Astrocyte (in vitro differentiated cells and primary cell): ENCODE measurements at regions not wholly inside any gene's neighbourhood (a gene's known extent, or its start where the extent isn't known, plus 50 kb on each side); places are given as distances from the start of the nearest gene placed in this dataset.
A peak's percentile ranks its signal among the peaks of the same experiment; 100 is the strongest.

Experiments
- DNase-seq: peaks from one replicate; pipeline ENCODE4 v3.0.0-alpha.2; 2010; ENCODE audit warnings: low read depth
- FAIRE-seq: peaks from 2 replicates; lab custom pipeline; 2011; peaks lifted over from hg19 to GRCh38; lab: Jason Lieb, UNC
- H2AFZ ChIP-seq: 2 replicates; pipeline ENCODE4 v1.6.0; 2012; ENCODE audit warnings: low read depth, low read length, inconsistent platforms
- H3K27ac ChIP-seq: 2 replicates; pipeline ENCODE4 v1.5.1; 2011; ENCODE audit warnings: low read depth, low read length, inconsistent platforms
- H3K27me3 ChIP-seq: 2 replicates; pipeline ENCODE4 v1.6.0; 2011; ENCODE audit warnings: low read length, inconsistent platforms; ENCODE audit not compliant: insufficient read depth
- H3K36me3 ChIP-seq: 2 replicates; pipeline ENCODE4 v1.5.1; 2011; ENCODE audit warnings: low read length, inconsistent platforms; ENCODE audit not compliant: insufficient read depth
- H3K4me1 ChIP-seq: 2 replicates; pipeline ENCODE4 v1.5.1; 2011; ENCODE audit warnings: low read length, inconsistent platforms; ENCODE audit not compliant: insufficient read depth
- H3K4me2 ChIP-seq: 2 replicates; pipeline ENCODE4 v1.6.0; 2012; ENCODE audit warnings: low read length, inconsistent platforms
- H3K4me3 ChIP-seq: 2 replicates; pipeline ENCODE4 v1.5.1; 2011; ENCODE audit warnings: low read depth, mild to moderate bottlenecking, low read length, inconsistent platforms; ENCODE audit not compliant: insufficient read depth
- H3K79me2 ChIP-seq: 2 replicates; pipeline ENCODE4 v1.6.0; 2012; ENCODE audit warnings: mild to moderate bottlenecking, low read length, inconsistent platforms; ENCODE audit not compliant: insufficient read depth
- H3K9ac ChIP-seq: 2 replicates; pipeline ENCODE4 v1.6.0; 2012; ENCODE audit warnings: mild to moderate bottlenecking, low read length, inconsistent platforms
- H3K9me3 ChIP-seq: 2 replicates; pipeline ENCODE4 v1.5.1; 2012; ENCODE audit warnings: low read depth, mild to moderate bottlenecking, low read length, inconsistent platforms; ENCODE audit not compliant: insufficient read depth
- H4K20me1 ChIP-seq: 2 replicates; pipeline ENCODE4 v1.6.0; 2012; ENCODE audit warnings: low read length, inconsistent platforms; ENCODE audit not compliant: insufficient read depth
- H3K27ac Mint-ChIP-seq: one replicate; pipeline ENCODE4 v1.8.0; 2021; ENCODE audit warnings: mild to moderate bottlenecking, mixed read lengths; ENCODE audit not compliant: unreplicated experiment
- H3K27me3 Mint-ChIP-seq: one replicate; pipeline ENCODE4 v1.8.0; 2021; ENCODE audit warnings: low read depth, mixed read lengths; ENCODE audit not compliant: unreplicated experiment
- H3K36me3 Mint-ChIP-seq: one replicate; pipeline ENCODE4 v1.8.0; 2021; ENCODE audit warnings: low read depth, mixed read lengths; ENCODE audit not compliant: unreplicated experiment
- H3K4me1 Mint-ChIP-seq: one replicate; pipeline ENCODE4 v1.8.0; 2021; ENCODE audit warnings: low read depth, mixed read lengths; ENCODE audit not compliant: unreplicated experiment
- H3K4me3 Mint-ChIP-seq: one replicate; pipeline ENCODE4 v1.8.0; 2021; ENCODE audit warnings: mild to moderate bottlenecking, moderate library complexity, mixed read lengths; ENCODE audit not compliant: unreplicated experiment
- H3K9me3 Mint-ChIP-seq: one replicate; pipeline ENCODE4 v1.8.0; 2021; ENCODE audit warnings: mild to moderate bottlenecking, mixed read lengths; ENCODE audit not compliant: unreplicated experiment
- EZH2 ChIP-seq: IDR thresholded peaks from 2 replicates; pipeline ENCODE4 v1.6.1; 2012; ENCODE audit warnings: mild to moderate bottlenecking, low read length, inconsistent platforms; ENCODE audit not compliant: insufficient read depth
- TF ChIP-seq, protein P1 (sequence below): IDR thresholded peaks from 2 replicates; pipeline ENCODE4 v1.5.1; 2011; ENCODE audit warnings: low read depth, mild to moderate bottlenecking, inconsistent platforms, low read length, moderate library complexity; ENCODE audit not compliant: insufficient read depth

GRCh38 chr16:27689711-27690110 lies 139.8 kb downstream of the KATNIP start:
- no peak for TF ChIP-seq EZH2
- TF ChIP-seq, protein P1, sequence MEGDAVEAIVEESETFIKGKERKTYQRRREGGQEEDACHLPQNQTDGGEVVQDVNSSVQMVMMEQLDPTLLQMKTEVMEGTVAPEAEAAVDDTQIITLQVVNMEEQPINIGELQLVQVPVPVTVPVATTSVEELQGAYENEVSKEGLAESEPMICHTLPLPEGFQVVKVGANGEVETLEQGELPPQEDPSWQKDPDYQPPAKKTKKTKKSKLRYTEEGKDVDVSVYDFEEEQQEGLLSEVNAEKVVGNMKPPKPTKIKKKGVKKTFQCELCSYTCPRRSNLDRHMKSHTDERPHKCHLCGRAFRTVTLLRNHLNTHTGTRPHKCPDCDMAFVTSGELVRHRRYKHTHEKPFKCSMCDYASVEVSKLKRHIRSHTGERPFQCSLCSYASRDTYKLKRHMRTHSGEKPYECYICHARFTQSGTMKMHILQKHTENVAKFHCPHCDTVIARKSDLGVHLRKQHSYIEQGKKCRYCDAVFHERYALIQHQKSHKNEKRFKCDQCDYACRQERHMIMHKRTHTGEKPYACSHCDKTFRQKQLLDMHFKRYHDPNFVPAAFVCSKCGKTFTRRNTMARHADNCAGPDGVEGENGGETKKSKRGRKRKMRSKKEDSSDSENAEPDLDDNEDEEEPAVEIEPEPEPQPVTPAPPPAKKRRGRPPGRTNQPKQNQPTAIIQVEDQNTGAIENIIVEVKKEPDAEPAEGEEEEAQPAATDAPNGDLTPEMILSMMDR = no peak
- Mint-ChIP-seq H3K27ac (no peak overlapping the region), H3K27me3 (no peaks in the 10 kb centered on the region), H3K4me3 (no peak overlapping the region), H3K36me3 (peaks cover 10% of the 10 kb centered on the region), H3K4me1 (peaks cover 10% of the 10 kb centered on the region), H3K9me3 (peaks cover 3% of the 10 kb centered on the region)
- no peaks in the 10 kb centered on the region for H3K9me3 ChIP-seq
- no peak overlapping the region for H2AFZ ChIP-seq
- H3K4me2 ChIP-seq = no peak overlapping the region
- H3K4me3 ChIP-seq = no peak overlapping the region
- H3K27ac ChIP-seq = no peak overlapping the region
- H3K27me3 ChIP-seq = no peaks in the 10 kb centered on the region
- H3K4me1 ChIP-seq = peaks cover 5% of the 10 kb centered on the region
- FAIRE-seq (no peak), DNase-seq (peak; percentile 40)
- H3K9ac ChIP-seq = no peak overlapping the region
- peaks cover 2% of the 10 kb centered on the region for H3K36me3 ChIP-seq
- no peaks in the 10 kb centered on the region for H4K20me1 ChIP-seq
- no peaks in the 10 kb centered on the region for H3K79me2 ChIP-seq

DNA sequence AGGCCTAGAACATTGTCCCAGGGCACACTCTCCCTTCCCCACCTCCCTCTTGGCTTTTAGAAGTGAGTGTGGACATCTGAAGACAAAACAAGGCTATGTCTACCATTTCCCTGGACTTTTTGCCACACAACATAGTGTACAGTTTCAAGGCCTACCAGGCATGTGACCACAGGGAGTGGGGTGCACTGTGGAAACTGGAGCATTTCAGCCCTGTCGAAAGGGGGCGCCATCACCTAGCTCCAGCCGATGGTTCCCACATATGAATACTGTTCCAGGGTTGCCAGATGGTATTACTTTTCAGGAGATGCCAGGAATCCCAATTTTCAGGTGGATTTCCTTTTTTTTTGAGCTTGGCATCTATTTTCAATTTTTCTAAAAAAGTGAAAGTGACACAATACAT lies 140.7 kb downstream of the KATNIP start:
- Histone ChIP-seq H3K4me2 (no peak overlapping the region), H3K79me2 (no peaks in the 10 kb centered on the region), H3K4me1 (peaks cover 4% of the 10 kb centered on the region), H3K9me3 (no peaks in the 10 kb centered on the region), H4K20me1 (no peaks in the 10 kb centered on the region), H3K4me3 (no peak overlapping the region), H3K27ac (no peak overlapping the region), H2AFZ (no peak overlapping the region), H3K27me3 (no peaks in the 10 kb centered on the region), H3K36me3 (peaks cover 2% of the 10 kb centered on the region), H3K9ac (no peak overlapping the region)
- H3K9me3 Mint-ChIP-seq = peaks cover 3% of the 10 kb centered on the region
- H3K36me3 Mint-ChIP-seq = peaks cover 10% of the 10 kb centered on the region
- TF ChIP-seq, protein P1 = peak; percentile 47
- no peak for TF ChIP-seq EZH2
- peaks cover 7% of the 10 kb centered on the region for H3K4me1 Mint-ChIP-seq
- FAIRE-seq (no peak), DNase-seq (no peak)
- no peaks in the 10 kb centered on the region for H3K27me3 Mint-ChIP-seq
- H3K4me3 Mint-ChIP-seq = no peak overlapping the region
- no peak overlapping the region for H3K27ac Mint-ChIP-seq

- DNase-seq = no peak
- H3K36me3 Mint-ChIP-seq = peaks cover 14% of the 10 kb centered on the region
- Histone ChIP-seq H3K9me3 (no peaks in the 10 kb centered on the region), H3K27me3 (no peaks in the 10 kb centered on the region), H4K20me1 (no peaks in the 10 kb centered on the region), H3K4me3 (no peak overlapping the region), H2AFZ (no peak overlapping the region), H3K36me3 (peaks cover 2% of the 10 kb centered on the region), H3K79me2 (no peaks in the 10 kb centered on the region), H3K9ac (no peak overlapping the region), H3K4me1 (no peaks in the 10 kb centered on the region), H3K4me2 (no peak overlapping the region), H3K27ac (no peak overlapping the region)
- TF ChIP-seq EZH2 = no peak
- TF ChIP-seq, protein P1 = no peak
- peaks cover 3% of the 10 kb centered on the region for H3K9me3 Mint-ChIP-seq
- FAIRE-seq = no peak
- no peaks in the 10 kb centered on the region for H3K4me1 Mint-ChIP-seq
- H3K4me3 Mint-ChIP-seq = no peak overlapping the region
- no peaks in the 10 kb centered on the region for H3K27me3 Mint-ChIP-seq
- no peak overlapping the region for H3K27ac Mint-ChIP-seq
These were observed 141.8 kb downstream of the KATNIP start for GRCh38 chr16:27691721-27692120.
